Stimulated activated CD4-positive, alpha-beta T cell treated with anti-CD3 and anti-CD28 coated beads, Interleukin-2, amount 100 ng/mL, for 24 hours (primary cell): ENCODE measurements at regions not wholly inside any gene's neighbourhood (a gene's known extent, or its start where the extent isn't known, plus 50 kb on each side); places are given as distances from the start of the nearest gene placed in this dataset.
"Not testable (repeated sequence)": the region's sequence is repeated elsewhere in the genome, so short reads cannot be mapped to it uniquely, and the experiment has no call there.

Experiments used
- DNase-seq, 2 donors: peaks; one replicate each; pipeline ENCODE4 v3.0.0-alpha.2; 2020

DNA sequence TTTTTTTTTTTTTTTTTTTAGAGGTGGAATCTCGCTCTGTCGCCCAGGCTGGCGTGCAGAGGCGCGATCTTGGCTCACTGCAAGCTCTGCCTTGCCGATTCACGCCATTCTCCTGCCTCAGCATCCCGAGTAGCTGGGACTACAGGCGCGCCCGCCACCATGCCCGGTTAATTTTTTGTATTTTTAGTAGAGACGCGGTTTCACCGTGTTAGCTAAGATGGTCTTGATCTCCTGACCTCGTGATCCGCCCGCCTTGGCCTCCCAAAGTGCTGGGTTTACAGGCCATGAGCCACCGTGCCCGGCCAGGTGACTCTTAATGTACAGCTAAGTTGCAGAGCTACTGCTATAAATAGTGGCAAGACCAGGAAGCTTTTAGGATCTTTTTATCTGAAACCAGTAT lies 434.9 kb upstream of the MEF2C start:
- not testable (repeated sequence) for DNase-seq

DNA sequence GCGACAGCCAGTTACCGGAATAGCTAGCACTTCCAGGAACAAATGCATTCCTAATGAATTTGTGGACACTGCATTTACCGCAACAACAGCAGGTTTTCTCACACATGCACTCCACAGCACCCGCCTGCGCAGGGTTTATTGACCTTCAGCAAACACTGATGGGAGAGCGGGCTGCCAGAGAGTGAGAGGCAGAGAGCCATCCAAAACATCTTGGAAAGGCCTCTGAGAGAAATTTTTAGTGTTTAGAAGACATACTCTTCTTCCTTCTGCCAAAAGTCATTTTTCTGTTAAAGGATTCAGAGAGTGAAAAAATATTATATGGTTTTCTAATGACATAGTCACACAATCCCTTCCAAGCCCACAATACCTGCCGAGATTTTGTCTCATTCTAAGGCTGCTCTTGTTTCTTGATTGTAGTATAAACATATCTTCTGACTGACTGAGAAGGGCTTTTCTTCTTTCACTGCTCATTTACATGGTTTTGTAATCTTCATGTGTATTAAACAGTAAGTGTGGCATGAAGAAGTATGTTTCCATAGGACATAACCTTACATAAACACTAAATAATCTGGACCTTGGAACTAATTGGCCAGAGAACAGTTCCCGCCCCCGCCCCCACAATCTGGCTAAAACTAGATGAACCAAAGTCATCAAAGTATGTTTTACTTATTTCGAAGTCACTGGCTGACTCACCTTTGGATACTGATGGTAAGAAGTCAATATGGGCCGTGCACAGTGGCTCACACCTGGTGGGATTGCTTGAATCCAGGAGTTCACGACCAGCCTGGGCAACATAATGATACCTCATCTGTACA lies 432.5 kb upstream of the MEF2C start:
- no peak for DNase-seq

DNA sequence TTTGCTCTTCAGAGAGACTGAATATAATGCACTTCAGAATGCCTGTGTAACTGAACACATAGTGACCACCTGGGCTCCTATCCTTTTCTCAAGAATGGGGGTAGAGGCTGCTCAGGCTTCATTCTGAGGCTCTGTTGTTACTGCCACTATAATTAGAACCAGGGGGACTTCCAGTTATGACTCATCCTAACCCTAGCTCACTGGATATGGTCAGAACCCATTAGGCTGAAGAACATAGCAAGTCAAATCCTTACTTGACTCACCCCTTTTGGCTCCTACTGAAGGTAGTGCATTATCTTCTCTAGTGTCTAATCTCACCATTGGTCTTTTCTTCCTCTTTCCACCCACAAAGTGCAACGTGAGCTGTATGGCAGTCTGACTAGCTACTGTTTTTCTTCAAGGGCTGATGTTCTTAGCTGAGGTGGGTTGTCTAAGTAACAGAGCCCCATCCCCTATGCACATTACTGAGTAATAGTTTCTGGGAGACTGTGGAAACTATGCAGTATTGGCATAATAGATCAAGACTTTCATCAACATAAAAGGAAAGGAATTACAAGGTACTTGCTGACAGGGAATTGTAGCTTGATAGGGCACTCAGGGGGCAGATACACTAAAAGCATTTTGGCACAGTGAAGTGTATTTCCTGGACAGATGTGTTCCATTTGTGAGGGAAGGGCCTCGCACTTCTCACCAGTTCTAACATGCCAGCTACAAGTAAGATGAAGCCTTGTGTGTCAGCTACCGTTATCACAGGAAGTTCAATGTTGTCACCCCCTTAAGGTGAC lies 431.0 kb upstream of the MEF2C start:
- no peak for DNase-seq

DNA sequence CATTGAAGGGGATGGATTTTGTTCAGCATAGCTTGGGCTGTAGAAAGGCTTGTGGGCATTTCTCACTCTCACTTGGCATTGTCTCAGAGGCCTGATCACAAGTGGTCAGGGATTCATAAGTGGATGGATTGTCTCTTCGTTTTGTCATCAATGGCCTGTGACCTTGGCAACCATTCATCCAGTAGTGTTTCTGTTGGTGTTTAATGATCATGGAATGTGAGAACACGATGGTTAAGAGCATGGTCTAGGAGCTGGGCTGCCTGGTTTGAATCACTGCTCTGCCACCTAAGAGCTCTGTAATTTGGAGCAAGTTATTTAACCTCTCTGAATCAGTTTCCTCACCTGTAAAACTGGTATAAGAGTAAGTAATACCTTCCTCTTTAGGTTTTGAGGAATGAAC lies 430.1 kb upstream of the MEF2C start:
- DNase-seq: no peak

DNA sequence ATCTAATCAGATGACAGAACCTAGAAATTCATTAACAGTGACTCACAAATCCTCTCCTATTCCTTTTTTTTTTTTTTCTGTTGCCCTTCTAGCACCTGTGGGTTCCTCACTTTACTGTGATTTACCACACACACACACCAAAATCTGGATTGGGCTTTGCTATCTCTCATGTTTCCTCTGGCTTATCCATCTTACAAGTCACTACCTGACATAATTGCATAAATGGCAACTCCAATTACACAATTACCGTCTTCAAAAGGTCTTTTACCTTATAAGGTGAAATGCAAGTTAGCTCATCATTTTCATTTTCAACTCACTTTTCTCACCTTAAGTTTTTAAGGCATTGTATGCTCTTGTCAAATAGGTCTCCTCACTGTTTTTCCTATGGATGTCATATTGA lies 426.3 kb upstream of the MEF2C start:
- no peak for DNase-seq

DNA sequence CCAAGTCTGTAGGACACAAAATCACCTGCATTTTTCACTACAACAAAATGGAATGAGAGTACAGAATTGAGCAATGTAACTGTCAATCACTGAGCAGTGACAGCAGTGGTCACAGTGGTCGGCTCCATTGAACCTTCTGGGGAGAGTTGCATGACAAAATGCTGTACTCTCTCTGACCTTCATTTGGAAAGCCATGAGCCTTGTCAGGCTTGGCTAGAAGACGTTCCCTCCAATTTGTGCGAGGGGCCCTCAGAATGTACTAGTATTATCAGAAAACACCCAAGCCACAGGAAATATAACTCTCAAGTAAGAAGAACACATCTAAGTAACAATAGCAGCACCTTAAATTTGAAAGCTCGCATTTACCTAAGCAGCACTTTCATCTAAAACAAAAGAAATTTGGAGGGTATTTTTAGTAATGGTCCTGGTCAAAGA lies 425.6 kb upstream of the MEF2C start:
- no peak for DNase-seq

DNA sequence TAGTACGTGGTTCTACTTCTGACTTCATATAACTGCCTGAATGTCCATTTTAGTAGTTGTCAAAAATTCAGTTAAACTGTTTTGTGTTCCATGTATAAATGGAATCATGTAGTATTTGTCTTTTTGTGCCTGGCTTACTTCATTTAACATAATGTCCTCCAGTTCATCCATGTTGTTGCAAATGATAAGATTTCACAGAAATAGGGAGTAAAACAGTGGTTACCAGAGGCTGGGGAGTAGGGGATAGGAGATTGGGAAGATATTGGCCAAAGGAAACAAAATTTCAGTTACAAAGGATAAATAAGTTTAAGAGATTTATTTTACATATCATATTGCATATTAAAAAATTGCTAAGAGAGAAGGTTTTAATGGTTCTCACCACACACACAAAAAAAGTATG lies 425.0 kb upstream of the MEF2C start:
- DNase-seq: no peak

DNA sequence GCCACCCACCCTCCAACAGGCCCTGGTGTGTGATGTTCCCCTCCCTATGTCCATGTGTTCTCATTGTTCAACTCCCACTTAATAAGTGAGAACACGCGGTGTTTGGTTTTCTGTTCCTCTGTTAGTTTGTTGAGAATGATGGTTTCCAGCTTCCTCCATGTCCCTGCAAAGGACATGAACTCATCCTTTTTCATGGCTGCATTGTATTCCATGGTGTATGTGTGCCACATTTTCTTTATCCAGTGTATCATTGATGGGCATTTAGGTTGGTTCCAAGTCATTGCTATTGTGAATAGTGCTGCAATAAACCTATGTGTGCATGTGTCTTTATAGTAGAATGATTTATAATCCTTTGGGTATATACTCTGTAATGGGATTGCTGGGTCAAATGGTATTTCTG lies 424.2 kb upstream of the MEF2C start:
- DNase-seq: not testable (repeated sequence)

DNA sequence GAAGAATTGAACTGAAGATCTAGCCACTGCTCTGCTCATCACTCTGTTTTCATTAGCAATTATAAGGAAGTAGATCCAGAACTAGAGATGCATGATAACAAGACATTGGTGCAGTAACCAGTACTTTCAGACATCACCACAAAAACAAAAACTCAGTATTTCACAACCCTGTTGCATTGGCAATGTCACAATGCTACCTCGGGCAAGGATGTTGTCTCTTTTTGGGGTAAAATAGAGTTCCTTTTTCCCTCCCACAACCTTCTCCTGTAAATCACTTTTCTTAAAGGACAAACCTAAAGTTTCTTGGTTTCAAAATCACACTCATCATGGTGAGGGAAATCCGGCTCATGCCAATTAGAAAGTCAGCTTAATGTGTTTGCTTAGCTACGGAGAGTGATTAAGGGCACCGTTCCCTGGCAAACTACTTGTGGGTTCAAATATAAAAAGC lies 420.1 kb upstream of the MEF2C start:
- no peak for DNase-seq

DNA sequence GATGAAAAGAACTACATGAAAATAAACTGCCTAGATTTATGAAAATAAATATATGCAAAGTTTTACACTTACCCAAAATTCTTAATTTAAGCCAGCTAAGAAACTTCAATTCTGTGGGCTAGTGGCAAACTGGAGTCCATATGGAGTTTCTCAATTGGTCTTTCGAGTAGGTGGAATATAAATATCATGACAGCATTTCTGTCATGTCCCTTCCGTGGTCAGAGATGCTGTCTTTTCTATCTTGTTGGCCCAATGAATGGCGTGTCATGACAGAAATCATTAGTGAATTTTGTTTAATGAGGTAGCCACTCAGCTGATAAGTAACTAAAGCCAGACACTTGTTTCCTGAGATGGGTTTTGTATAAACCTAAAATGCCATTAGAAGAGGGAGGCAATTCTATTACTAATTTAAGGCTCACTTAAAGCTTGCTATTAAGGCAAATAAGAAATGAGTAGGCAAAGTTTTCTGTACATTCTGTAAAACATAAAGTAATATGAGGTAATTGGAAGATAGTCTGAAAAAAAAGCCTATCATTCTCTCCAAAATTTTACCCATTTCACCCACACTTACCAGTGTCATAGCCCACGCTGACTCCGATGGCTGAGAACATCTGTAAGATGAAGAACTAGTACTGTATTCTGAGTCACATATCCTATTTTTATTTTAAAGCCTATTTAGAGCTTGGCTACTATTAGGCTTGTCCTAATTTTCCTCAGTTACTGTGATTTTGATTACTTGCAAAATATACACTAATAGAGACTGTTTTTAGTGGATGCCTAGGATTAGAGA lies 419.3 kb upstream of the MEF2C start:
- DNase-seq: no peak

DNA sequence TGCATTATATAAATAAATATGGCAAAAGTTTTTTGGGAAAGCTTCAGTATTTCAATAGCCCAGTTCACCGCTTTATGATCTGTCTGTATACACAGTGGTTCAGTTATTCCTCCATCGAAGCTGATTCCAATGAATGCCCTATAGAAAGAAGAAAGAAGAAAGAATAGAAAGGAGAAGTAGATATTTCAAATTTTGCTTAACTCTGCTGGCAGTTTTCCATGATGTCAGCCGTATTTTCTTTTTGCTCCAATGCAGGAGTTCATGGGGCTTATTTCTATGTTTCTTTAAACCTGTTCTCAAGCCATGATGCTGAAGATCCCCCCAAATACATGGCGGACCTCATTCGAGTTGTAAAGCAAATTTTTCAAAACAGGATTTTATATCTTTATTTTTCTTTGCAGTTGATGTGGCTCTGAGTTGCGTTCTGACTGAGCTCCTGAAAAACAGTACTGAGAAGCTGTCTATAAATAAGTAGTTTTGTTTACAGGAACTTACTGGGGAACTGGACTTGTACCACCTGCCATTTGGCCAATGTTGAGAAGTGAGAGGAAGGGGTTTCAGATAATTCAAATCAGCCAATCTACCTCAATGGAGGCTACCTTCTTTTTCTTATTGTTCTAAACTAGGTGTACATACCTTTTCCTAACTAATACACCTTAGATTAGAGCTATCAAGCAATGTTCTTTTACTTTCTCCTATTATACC lies 418.5 kb upstream of the MEF2C start:
- no peak for DNase-seq

DNA sequence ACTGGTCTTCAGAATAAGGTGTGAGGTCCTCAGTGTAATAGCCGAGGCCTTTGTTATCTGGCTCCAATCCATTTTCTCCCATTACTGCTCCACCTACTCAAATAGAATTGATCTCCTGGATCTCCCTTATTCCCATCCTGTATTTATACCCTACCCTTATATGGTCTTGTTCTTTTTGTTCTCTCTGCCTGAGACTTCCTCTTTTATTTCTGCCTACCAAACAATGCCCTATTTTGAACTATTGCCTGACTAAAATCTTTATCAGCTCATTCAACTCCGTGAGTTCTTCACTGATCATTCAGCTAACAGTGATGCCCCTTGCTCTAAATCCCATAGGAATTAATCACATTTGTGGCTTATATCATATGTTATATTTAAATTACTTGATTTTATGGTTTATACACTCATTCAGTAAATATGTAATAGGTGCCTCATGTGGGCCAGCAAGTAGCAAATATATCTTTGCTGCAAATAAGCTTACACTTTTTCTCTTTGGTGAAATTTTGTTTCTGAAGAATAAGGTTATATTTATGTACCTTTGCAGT lies 417.5 kb upstream of the MEF2C start:
- no peak for DNase-seq

DNA sequence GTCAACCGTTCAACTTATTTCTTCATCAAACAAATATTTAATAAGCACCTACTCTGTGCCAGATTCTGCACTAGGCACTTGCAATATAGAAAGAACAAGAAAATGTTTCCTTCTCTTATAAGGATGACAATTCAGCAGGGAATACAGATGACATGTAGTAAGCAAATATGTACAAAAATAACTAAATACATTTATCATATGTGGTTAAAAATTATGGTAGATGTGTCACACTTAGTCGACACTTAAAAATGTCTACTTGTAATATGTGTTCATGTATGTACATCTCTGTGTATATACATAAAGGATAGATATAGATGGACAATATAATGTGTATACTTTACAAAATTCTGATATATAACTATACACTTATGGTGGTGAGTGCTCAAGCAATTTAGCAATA lies 417.0 kb upstream of the MEF2C start:
- no peak for DNase-seq

DNA sequence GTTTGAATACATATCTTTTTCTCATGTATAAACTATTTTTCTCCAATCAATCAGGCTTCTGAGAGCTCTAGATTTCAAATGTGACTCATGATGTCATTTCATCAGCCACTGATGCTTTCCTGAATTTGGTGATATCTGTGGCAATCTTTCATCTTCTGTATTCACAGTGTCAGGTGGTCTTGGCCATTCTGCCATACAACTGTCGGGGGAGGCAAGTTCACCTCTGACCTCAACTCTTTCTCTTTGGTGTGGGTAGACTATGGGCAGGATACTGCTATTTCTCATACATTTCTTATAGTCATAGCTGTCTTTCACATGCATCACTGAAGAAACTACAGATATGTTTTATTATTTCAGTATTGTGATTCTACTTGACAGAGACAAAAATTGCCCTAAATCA lies 414.1 kb upstream of the MEF2C start:
- DNase-seq: no peak

DNA sequence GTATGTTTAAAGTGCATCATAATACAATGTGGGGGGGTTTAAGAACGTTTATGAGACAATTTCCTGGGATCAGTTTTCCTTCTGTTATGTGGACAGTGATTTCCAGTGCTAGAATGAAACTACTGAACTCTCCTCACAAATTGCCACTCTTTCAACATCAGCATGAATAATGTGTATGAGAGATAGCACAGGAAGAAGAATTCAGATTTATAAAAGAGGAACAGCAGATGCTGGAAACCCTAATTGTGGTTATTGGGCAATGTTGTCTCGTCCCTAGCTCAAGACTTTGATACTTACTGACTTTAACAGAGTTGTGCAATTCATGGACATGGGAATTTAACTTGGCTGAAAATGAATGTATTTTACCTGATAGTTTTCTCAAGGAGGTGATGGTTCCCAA lies 410.8 kb upstream of the MEF2C start:
- DNase-seq: no peak

DNA sequence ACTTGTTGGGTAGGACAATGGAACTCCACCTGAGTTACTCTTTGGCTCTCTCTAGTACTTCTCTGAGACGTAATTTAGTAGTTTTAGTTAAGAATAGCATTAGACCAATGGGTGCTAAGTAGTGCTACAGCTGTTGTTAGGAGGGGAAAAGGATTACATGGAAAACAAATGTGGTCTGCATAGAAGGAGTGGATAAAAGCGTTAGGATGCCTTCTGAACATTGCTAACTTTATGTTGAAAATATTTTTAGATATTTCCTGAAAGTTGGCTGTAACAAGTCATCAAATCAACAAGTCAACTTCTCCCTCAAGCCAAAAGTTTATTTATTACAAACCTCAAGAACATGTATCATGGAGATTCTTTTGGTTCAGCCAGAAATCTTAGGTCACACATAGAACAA lies 409.5 kb upstream of the MEF2C start:
- DNase-seq: no peak

DNA sequence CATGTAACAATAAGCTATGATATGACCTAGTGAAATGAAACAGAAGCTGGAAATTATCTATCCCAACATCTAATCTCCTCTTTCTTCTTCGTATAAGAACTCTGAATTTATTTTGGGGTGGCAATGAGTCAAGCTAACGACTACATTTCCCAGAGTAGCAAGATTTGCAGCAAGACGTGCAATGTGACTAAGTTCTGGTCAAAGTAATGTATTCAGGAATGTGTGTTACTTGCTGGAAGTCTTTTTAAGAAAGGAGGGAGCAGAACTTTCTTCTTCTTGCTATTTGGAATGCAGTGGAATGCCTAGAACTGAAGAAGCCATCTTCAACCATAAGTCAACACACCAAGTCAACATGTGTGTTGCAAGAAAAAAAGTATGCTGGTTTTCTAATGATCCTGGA lies 406.6 kb upstream of the MEF2C start:
- DNase-seq: no peak

DNA sequence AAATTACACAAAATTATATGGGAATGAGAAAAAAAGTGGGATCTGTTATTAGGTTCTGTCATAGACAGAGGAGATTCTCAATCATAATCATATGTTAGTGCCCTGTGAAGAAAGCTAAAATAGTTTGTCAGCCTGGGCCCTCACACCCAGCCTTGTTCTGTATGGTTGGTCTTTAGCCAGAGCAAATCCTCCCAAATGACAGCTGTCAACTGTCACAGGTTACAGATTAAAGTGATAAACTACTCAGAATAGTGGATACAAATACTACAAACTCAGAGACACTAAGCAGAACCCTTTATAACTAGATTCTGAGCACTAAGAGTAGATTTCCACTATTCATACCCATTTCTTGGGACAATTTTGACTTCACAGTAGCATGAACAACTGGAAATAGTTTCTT lies 405.0 kb upstream of the MEF2C start:
- no peak for DNase-seq

DNA sequence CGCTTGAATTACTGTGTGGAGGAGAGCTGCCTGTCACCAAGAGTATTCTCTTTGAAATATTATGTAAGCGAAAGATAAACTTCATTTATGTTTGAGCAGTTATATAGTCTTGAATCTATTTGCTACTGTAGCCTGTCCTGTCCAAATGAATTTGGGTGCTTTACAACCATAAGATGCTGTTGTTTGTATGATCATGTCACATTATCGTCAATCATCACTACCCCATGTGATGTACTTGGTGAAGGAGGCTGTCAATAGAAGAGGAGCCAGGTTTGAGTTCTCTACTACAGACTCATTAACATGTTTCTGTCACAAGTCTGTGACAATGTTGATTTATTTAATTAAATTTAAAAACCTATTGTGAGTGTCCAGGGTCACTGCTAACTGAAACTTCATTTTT lies 403.3 kb upstream of the MEF2C start:
- DNase-seq: no peak

DNA sequence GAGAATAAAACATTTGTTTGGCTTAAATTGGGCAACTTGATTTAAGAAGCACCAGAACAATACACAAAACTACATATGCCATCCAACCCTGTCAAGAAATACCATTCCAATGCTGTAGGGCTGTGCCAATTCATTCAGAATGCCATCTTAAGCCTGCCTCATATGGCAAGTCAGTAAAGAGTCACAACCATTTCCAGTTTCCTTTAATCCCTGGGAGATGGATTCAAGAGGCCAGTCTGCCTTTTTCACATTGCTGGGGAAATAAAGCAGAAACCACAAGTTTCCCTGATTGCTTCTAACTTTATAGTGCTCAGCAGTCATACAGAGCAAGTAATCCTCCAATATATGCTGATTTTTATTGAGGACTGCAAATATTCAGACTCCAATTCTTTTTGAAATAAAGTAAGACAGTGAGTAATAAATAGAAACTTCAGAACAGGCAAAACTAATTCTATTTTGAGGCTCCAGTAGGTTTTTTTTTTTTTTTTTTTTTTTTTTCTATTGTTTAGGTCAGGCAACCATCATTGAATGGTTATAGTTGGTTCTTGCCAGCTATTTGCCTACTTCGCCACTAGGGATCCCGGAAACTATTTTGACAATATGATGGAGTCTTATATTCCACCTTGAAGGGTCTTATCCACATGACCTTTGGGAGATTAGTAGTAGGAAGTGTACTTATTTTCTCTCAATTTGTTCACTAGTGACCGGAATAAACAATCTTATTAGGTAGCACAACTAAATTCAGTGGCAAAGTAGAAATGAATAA lies 400.9 kb upstream of the MEF2C start:
- no peak for DNase-seq
